HG03039 (cell line): ENCODE measurements at regions not wholly inside any gene's neighbourhood (a gene's known extent, or its start where the extent isn't known, plus 50 kb on each side); places are given as distances from the start of the nearest gene placed in this dataset.
A peak's percentile ranks its signal among the peaks of the same experiment; 100 is the strongest.

ENCODE experiments used
- ATAC-seq: cut with Tn5 transposase; IDR thresholded peaks from one replicate; pipeline ENCODE4 v1.9.1; 2021; ENCODE audit warnings: mild to moderate bottlenecking, moderate library complexity; ENCODE audit not compliant: unreplicated experiment

- peak; percentile 98 for ATAC-seq
Observed at GRCh38 chr3:189041482-189042090, 130.2 kb upstream of the TPRG1 start.

- ATAC-seq, result no peak
Observed at GRCh38 chr3:189042832-189043231, 128.9 kb upstream of the TPRG1 start.

GRCh38 chr3:189049458-189050236 is 122.1 kb upstream of the TPRG1 start:
- ATAC-seq, result no peak

- ATAC-seq, result no peak
Observed at GRCh38 chr3:189053322-189053721, 118.4 kb upstream of the TPRG1 start.

GRCh38 chr3:189056646-189057335 is 115.0 kb upstream of the TPRG1 start:
- ATAC-seq, result no peak

GRCh38 chr3:189057369-189057768 is 114.4 kb upstream of the TPRG1 start:
- no peak for ATAC-seq

GRCh38 chr3:189058071-189058470 is 113.7 kb upstream of the TPRG1 start:
- ATAC-seq, result no peak

GRCh38 chr3:189070965-189071364 is 100.8 kb upstream of the TPRG1 start:
- no peak for ATAC-seq

- ATAC-seq, result peak; percentile 49
Observed at GRCh38 chr3:189071446-189071845, 100.3 kb upstream of the TPRG1 start.

GRCh38 chr3:189076449-189076848 is 95.3 kb upstream of the TPRG1 start:
- ATAC-seq, result no peak

- no peak for ATAC-seq
Observed at GRCh38 chr3:189080745-189081144, 91.0 kb upstream of the TPRG1 start.

GRCh38 chr3:189082666-189083427 is 88.9 kb upstream of the TPRG1 start:
- ATAC-seq, result no peak

GRCh38 chr3:189084620-189085019 is 87.2 kb upstream of the TPRG1 start:
- ATAC-seq, result no peak

- ATAC-seq, result no peak
Observed at GRCh38 chr3:189092547-189092946, 79.2 kb upstream of the TPRG1 start.

GRCh38 chr3:189094539-189094938 is 77.2 kb upstream of the TPRG1 start:
- ATAC-seq, result no peak

- ATAC-seq, result no peak
Observed at GRCh38 chr3:189096092-189096491, 75.7 kb upstream of the TPRG1 start.

GRCh38 chr3:189099031-189099471 is 72.7 kb upstream of the TPRG1 start:
- ATAC-seq, result no peak

- no peak for ATAC-seq
Observed at GRCh38 chr3:189099505-189100290, 72.1 kb upstream of the TPRG1 start.

- no peak for ATAC-seq
Observed at GRCh38 chr3:189100866-189101265, 70.9 kb upstream of the TPRG1 start.

GRCh38 chr3:189101594-189101993 is 70.2 kb upstream of the TPRG1 start:
- ATAC-seq, result no peak
